HG03097 (cell line): ENCODE measurements at regions not wholly inside any gene's neighbourhood (a gene's known extent, or its start where the extent isn't known, plus 50 kb on each side); places are given as distances from the start of the nearest gene placed in this dataset.
"Not testable (repeated sequence)": the region's sequence is repeated elsewhere in the genome, so short reads cannot be mapped to it uniquely, and the experiment has no call there.

ENCODE experiments used
- ATAC-seq: cut with Tn5 transposase; IDR thresholded peaks from one replicate; pipeline ENCODE4 v1.9.1; 2021; ENCODE audit not compliant: unreplicated experiment, low FRiP score

DNA sequence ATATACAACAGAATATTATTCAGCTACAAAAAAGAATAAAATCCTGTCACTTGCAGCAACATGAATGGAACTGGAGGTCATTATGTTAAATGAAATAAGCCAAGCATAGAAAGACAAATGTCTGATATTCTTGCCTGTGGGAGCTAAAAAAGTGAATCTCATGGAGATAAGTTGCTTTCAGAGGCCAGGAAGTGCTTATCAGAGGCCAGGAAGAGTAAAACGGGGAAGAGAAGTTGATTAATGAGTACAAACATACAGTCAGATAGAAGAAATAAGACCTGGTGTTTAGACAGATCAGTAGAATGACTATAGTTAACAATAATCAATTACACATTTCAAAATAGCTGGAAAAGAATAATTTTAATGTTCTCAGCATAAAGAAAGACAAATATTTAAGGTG, 54.4 kb upstream of the CPHXL start:
- no peak for ATAC-seq

GRCh38 chr16:75781683-75782343, 55.5 kb upstream of the CPHXL start:
- ATAC-seq, result no peak

DNA sequence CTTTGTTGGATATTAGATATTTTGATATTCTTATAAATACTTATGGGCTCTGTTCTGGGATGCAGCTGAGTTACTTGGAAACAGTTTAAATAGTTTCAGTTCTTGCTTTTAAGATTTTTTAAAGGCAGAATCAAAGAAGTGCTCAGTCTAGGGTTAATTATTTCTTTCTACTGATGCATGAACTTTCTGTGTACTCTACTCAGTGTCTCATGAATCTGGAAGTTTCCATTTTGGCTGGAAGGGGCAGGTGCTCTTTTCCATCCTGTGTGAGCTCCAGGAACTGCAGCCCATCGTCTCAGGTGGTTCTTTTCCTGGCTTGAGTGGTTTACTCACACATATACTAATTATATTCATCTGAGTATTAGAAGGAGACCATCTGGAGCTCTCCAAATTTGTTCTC, 61.1 kb upstream of the CPHXL start:
- ATAC-seq, result no peak

GRCh38 chr16:75789237-75789636, 62.9 kb upstream of the CPHXL start:
- no peak for ATAC-seq

DNA sequence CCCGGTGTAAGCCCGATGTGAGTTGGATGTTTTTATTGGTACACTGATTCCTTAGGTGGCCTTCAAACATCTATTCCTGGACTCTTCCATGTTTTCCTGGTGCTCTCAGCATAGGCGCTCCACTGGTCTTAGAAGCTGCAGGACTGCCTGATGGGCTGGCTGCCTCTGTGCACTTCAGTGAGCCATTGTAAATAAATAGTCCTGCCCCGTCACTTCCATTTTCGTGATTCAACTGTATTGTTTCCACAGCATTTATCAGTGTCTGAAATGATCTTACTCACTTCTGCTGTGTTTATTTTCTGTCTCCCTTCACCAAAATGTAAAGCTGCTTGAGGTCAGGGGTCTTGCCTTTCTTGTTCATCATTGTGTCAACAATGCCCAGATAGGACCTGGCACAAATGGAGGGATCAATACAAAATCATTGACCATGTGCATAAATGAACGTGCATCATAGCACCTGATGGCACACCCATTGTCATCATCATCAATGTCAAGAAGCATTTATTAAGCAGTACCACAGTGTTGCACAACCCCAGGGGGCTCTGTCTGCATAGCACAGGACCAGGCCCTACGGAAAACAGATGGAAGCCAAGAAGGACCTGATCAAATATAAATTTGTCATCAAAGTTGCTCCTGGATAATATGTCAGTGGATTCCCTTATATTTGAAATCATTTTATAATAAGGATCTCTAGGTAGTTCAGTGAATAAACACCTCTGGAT, 66.6 kb upstream of the CPHXL start:
- no peak for ATAC-seq

DNA sequence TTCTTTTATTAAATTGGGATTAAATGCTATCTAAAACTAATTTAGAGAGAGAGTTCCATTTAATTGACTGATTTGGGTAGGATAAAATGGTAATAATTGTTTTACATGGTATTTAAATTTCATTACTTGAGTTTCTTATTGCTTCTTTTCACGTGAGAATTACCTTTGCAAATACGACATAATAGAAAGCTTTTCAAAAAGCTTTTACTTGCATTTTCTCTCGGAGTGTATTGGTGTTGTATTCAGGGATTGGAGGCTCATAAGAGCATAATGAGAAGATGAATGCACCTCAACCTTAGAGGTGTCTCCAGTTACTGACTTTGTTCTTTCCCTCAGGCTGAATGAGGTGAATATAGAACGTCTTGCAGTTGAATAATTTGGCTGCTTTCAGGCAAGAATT, 67.4 kb upstream of the CPHXL start:
- no peak for ATAC-seq

DNA sequence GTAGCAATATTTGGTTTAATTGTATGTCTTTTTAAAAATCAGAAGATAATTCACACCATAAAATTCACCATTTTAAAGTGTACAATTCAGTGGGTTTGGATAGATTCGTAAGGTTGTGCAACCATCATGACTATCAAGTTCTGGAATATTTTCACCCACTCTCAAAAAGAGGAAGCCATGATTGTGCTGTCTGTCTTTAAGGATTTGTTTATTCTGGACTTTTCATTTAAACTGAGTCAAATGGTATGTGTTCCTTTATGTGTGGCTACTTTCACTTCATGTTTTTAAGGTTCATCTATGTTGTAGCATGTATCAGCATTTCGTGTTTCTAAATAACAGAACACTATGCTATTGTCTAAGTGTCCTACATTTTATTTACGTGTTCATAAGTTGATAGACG, 68.1 kb upstream of the CPHXL start:
- ATAC-seq, result no peak

DNA sequence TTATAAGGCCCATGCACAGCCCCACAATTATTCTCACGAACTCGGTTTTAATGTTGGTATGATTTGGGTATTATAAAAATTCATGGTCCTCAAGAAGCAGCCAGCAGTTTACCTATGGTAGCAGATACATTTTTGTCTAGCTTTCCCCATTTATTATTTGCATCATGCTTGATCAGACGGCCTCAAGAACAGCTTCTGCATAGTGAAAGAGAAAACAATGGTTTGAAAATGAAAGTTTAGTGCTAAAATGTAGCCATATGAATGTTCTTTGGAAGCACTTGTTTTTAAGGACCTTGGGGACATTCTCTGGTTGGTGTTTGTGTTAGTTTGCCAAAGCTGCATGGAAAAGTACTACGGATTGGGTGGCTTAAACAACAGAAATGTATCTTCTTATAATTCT, 72.4 kb upstream of the CPHXL start:
- ATAC-seq, result no peak

- no peak for ATAC-seq
These were observed 75.0 kb upstream of the CPHXL start for GRCh38 chr16:75801307-75801706.

- ATAC-seq, result no peak
These were observed 77.5 kb upstream of the CPHXL start for GRCh38 chr16:75803753-75804152.

DNA sequence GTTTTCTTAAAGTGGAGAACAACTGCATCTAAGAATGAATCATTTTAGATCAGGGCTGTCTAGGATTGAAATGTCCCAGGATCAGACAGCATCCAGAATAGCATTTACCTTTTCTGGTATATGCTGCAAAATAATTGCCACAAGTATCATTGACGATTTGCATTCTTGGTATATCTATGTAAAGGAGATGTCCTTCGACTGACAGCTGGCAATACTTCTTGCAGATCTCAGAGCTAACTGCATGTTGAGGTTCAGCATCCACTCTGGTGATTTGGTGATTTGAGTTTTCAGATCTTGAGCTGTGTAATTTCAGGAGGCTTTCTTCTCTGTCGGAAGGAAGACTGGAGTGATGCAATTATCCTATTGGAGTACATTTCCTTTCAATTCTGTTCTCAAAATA, 78.1 kb upstream of the CPHXL start:
- ATAC-seq, result no peak

- no peak for ATAC-seq
These were observed 79.7 kb upstream of the CPHXL start for GRCh38 chr16:75805946-75806345.

- no peak for ATAC-seq
These were observed 80.2 kb upstream of the CPHXL start for GRCh38 chr16:75806487-75806886.

DNA sequence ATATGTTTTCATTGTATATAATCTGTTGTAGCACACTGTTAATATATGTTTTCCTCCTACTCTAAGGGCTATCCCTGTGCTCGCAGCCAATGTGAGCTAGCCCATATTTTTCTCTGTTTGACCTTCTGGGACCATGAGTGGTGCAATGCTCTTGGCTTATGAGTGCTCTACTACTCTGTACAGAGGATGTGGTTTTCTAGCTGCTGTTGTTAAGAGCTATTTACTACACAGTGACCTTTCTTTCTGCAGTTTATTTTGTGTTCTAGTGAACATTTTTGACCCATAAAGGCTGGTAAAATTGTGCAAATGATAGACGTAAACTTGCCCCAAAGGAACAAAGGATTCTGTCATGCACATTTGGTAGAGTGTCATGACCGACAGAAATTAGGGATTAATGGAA, 84.1 kb upstream of the CPHXL start:
- no peak for ATAC-seq

DNA sequence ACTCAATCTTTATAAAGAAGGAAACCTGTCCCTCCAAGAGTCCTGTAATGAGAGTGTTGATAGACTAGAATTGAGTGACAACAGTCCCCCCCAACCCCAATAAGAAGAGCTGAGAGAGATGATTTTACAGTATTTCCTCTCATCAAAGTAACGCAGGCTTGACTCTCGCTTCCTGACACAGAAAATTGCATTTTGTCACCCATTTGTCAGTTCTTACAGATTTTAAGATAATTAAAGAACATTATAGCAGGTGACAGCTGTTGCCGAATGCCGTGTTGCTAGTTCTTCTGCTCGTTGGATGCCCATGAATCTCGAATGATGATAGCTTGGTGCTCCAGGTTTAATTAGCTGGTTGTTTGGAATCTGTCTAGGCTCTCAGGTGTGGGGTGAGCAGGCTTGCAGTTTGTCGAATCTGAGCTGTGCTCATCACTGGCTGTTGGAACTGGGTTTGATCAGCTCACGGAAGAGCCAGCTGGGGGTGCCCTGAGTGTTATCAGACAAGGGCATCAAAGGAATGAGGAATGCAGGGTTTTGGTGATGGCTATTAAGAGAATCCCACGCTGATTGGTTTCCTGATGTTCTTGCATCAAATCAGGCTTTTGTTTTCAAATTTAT, 84.8 kb upstream of the CPHXL start:
- no peak for ATAC-seq

GRCh38 chr16:75818491-75818890, 92.2 kb upstream of the CPHXL start:
- no peak for ATAC-seq

DNA sequence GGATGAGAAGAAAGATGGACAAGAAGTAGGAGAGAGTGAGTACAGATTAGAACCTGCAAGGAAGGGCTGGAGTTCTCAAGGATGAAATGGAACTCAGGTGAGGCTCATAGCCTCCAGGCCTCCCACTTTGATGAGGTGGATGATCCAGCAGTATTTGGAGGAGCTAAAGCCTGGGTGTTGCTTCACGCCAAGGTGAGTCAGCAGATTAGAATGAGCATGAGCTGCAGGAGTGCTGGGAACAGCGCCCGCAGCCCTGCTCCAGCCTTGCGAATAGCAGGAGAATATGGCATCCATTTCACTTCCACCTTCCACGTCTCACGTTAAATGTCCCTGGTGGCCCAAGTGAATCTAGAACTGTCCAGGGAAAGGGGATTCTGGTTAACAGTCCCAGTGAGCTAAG, 94.4 kb upstream of the CPHXL start:
- no peak for ATAC-seq

DNA sequence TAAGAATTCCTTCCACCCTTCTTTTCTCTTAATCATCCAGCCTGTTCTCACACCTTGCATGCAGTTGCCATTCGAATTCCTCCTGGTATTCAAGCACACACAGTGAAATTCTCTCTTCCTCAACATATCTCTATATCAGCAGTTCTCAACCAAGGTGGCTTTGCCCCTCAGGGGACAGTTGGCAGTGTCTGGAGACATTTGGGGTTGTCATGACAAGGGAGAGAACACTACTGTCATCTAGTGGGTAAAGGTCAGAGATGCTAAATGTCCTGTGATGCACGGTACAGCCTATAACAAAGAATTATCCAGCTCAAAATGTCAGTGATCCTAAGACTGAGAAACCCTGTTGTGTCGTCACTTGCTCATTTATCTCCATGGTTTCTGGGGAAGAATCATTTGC, 94.8 kb upstream of the CPHXL start:
- ATAC-seq, result no peak

DNA sequence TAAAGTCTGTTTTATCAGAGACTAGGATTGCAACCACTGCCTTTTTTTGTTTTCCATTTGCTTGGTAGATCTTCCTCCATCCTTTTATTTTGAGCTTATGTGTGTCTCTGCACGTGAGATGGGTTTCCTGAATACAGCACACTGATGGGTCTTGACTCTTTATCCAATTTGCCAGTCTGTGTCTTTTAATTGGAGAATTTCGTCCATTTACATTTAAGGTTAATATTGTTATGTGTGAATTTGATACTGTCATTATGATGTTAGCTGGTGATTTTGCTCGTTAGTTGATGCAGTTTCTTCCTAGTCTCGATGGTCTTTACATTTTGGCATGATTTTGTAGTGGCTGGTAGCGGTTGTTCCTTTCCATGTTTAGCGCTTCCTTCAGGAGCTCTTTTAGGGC, 99.5 kb upstream of the CPHXL start:
- not testable (repeated sequence) for ATAC-seq

GRCh38 chr16:75827372-75828038, 101.2 kb upstream of the CPHXL start:
- not testable (repeated sequence) for ATAC-seq

DNA sequence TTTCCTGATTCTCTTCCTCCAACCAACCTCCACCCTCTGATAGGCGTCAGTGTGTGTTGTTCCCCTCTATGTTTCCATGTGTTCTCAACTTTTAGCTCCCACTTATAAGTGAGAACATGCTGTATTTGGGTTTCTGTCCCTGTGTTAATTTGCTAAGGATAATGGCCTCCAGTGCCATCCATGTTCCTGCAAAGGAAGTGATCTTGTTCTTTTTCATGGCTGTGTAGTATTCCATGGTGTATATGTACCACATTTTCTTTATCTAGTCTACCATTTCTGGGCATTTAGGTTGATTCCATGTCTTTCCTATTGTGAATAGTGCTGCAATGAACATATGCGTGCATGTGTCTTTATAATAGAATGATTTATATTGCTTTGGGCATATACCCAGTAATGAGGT, 107.1 kb upstream of the CPHXL start:
- not testable (repeated sequence) for ATAC-seq
